Gastrocnemius medialis (tissue), 4 donors: ENCODE measurements at regions not wholly inside any gene's neighbourhood (a gene's known extent, or its start where the extent isn't known, plus 50 kb on each side); places are given as distances from the start of the nearest gene placed in this dataset.

Experiments used
- CTCF ChIP-seq, 5 experiments: fragments of 450-650 bp in 3 of 5; fragments of 200-600 bp in 2 of 5; sonication (generic) in 2 of 5; IDR thresholded peaks in 4 of 5; conservative IDR thresholded peaks in 1 of 5; 1 replicate in 4 of 5; 2 replicates in 1 of 5; pipeline ENCODE4 v1.5.1; 2016 to 2019; ENCODE audit warnings: antibody characterized with exemption in 5 of 5, mild to moderate bottlenecking in 3 of 5, moderate library complexity in 3 of 5
- POLR2A ChIP-seq, 2 donors: fragments of 450-650 bp; IDR thresholded peaks; one replicate each; pipeline ENCODE4 v1.6.1; 2017; ENCODE audit warnings: antibody characterized with exemption in 2 of 2, mild to moderate bottlenecking in 2 of 2, moderate library complexity in 2 of 2

GRCh38 chr12:90621927-90622326 lies 333.0 kb downstream of the CCER1 start:
- no peak for TF ChIP-seq CTCF (IDR thresholded peaks at IDR 0.05 in 4 of 5, conservative IDR thresholded peaks at IDR 0.05 in 1 of 5)
- TF ChIP-seq POLR2A (IDR thresholded peaks at IDR 0.05): no peak
